IPS-NIHi11 (cell line): ENCODE measurements at regions not wholly inside any gene's neighbourhood (a gene's known extent, or its start where the extent isn't known, plus 50 kb on each side); places are given as distances from the start of the nearest gene placed in this dataset.

ENCODE experiments used
- DNase-seq: peaks from one replicate; pipeline ENCODE4 v3.0.0; 2012; ENCODE audit warnings: mixed read lengths, low spot score

DNA sequence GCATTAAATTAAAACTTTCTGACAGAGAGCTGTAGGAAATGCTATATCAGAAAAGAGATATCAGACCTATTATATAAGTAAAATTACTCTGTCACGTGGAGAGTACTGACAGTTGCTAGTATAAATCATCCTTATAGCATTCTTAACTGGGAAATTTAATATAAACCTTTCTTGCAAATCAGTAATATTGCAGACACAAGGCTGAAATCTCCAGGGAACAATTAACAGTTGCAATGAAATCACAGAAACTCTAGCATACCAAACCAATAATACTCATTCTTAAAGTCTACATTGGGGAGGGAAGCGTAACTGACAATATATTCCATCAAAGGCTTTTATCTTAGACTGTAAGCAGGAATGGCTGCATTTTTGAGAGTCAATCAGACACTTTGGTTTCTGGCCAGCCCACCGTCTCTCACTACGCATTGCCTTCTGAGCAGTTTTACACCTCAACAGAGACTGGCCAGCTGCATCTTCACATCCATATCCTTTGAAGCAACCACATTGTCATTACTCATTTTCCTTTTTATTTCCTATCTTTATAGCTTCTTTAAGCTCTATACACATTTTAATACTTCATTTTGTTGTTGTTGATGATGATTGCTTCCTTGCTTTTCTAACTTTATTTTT lies 536.0 kb upstream of the CDH2 start:
- no peak for DNase-seq

- DNase-seq = no peak
Observed at GRCh38 chr18:28712172-28712571, 535.2 kb upstream of the CDH2 start.

DNA sequence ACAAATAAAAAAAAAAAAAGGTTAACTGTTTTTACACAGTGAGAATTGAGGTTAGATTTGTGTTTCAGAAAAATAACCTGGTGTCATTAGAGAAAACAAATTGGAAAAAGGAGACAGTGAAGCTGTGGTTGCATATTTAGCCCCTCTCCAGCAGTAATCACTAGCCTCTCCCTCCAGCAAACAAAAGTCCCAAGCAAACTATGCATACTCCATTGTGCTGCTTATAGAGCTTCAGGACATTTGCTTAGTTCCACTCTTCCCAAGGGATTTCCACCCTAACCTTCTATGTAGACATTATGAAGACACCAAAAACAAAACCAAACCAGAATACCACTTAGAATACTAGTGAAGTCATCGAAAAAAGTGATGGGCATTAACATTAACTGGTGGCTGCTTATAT lies 534.2 kb upstream of the CDH2 start:
- DNase-seq = no peak

- DNase-seq = no peak
Observed at GRCh38 chr18:28707006-28707405, 530.1 kb upstream of the CDH2 start.

- DNase-seq = no peak
Observed at GRCh38 chr18:28706397-28706796, 529.5 kb upstream of the CDH2 start.

DNA sequence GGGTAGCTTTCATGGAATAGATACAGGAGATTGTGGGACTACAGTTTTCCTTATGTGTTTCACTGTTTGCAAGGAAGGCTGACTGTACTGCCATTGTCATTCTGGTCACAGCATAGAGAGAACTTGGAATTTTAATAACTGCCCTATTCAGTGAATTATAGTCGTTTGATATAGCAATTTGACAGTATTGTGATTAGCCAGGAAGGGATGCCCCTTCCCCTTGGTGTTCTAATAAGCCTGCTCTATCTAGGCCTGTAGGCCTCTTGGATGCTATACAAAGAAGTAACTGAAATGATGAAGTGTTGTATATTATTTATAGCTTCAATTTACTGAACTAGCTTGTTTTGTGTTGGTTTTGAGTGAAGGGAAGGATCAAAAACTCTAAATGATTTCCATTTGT lies 528.6 kb upstream of the CDH2 start:
- DNase-seq = no peak

DNA sequence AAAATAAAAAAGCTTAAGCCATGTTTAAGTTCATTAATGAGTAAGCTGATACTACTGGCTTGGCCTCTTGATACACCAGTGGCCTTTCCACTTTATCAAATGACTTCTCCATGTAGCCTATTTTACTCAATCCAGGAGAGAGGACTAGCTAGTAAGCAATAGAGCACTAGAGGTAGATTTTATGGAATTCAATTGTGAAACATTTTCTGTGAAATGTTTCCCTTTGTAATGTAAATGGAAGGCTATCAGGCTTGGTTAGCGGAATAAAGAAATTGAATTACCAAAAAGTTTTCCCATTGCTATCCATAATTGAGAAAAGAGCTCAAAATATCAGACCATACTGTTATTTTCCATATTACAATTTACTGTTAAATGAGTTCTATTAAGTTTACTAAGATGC lies 515.4 kb upstream of the CDH2 start:
- no peak for DNase-seq

- no peak for DNase-seq
Observed at GRCh38 chr18:28691496-28691840, 514.5 kb upstream of the CDH2 start.

- no peak for DNase-seq
Observed at GRCh38 chr18:28690836-28691495, 514.0 kb upstream of the CDH2 start.

DNA sequence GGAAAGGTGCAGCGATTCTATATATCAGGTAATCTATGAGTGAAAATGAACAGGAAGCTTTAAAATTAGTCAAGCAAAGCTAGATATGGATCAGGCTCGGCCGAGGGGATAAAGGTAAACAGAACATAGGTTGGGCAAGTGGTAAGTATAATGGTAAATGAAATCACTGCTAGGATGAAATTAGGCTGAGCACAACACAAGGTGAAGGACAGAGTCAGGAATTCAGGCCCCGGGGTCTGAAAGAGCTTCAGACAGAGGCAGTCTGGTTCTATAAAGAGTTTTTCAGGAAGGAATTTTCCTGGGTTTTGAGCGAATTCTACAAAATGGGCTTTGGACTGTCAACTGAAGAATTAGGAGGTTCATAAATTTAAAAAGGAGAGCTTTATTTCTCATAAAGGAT lies 513.2 kb upstream of the CDH2 start:
- DNase-seq = no peak

DNA sequence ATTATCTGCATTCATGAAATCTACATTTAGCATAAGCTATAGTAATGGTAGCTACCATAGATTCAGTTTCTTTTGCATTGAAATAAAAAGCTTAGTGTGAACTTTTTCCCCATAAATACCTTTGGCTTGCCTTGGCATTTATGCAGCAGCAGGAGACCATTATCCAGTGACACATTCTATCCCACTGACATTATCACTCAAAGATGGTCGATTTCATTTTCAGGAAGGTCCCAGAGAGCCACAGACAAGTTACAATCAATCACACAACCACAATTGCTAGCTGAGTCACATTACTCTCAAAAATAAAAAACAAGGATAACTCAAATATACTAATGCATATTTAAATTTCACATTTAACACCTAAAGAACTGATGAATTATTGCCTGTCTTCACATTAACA lies 512.7 kb upstream of the CDH2 start:
- DNase-seq = no peak

GRCh38 chr18:28684746-28685355 lies 507.9 kb upstream of the CDH2 start:
- DNase-seq = no peak

GRCh38 chr18:28682912-28683311 lies 506.0 kb upstream of the CDH2 start:
- no peak for DNase-seq

- no peak for DNase-seq
Observed at GRCh38 chr18:28669165-28669564, 492.2 kb upstream of the CDH2 start.

DNA sequence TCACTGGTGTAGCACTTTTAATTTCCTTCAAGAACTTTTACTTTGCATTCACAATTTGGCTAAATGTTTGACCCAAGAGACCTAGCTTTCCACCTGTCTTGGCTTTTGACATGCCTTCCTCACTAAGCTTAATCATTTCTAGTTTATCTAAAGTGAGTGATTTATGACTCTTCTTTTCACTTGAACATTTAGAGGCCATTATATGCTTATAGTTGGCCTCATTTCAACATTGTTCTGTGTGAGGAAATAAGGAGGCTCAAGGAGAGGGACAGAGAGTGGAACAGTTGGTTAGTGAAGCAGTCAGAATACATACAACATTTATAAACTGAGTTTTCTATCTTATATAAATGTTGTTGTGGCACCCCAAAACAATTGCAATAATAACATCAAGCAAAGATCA lies 489.3 kb upstream of the CDH2 start:
- DNase-seq = no peak

GRCh38 chr18:28657961-28658360 lies 481.0 kb upstream of the CDH2 start:
- no peak for DNase-seq

DNA sequence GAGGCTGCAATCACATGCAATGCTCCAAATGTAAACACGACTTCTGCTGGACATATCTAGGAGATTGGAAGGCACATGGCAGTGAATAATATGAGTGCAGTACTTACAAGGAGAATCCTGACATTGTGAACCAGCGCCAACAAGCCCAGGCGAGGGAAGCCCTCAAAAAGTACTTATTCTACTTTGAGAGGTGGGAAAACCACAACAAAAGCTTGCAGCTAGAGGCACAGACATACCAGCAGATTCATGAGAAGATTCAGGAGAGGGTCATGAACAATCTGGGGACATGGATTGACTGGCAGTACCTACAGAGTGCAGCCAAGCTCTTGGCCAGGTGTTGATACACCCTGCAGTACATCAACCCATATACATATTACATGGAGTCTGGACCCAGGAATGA lies 475.7 kb upstream of the CDH2 start:
- DNase-seq = no peak

GRCh38 chr18:28651298-28651697 lies 474.4 kb upstream of the CDH2 start:
- no peak for DNase-seq

DNA sequence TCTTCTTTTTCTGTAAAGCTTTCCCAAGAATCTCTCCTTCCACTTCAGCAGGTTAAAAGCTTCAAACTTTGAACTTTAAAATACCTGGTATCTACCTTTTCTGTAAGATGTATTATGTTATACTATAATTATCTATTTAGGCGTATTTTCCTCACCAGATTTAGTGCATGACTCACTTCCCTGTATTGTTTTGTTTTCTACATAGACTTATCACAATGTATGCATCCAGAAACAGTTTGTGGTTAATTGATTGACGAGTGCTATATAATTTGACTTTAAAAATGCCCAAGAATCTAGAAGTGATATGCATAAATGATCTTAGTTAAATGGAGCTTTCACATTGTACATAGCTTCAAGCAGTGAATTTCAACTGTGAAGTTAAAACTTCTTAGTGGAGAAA lies 473.9 kb upstream of the CDH2 start:
- DNase-seq = no peak

DNA sequence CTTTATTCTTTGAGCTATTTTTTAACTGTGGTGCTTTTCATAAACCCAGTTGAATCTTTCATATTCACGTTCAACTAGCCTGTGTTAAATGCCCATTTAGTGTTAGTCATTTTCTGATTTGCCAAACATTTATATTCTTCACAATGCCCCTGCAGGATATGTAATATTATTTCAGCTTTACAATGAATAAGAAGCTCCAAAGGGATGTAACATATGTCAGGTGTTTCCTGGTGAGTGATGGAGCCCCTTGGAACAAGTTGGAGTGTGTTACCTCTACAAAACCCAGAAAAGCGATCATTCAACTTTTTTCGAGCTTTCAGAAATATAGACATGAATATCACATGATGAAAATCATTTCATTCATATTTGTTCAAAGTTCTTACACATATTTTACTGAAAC lies 471.0 kb upstream of the CDH2 start:
- no peak for DNase-seq

GRCh38 chr18:28637897-28638296 lies 461.0 kb upstream of the CDH2 start:
- DNase-seq = no peak

GRCh38 chr18:28635530-28635929 lies 458.6 kb upstream of the CDH2 start:
- DNase-seq = no peak

DNA sequence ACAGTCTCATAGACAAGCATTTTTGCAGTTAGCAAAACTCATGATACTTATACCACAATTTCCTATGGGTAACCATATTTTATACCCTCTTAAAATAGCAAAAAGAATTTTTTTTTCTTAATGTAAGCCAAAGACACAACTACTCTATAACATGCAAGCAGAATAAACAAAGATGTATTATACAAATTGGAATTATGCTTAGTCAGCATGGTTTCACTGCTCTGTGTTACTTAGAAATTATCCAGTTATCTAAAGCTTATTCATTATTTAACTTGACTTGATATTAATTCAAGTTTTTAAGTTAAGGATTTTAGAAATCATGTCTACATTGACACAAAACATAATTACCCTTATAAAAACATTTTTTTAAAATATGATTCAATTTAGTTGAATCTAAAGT lies 449.8 kb upstream of the CDH2 start:
- DNase-seq = no peak

GRCh38 chr18:28607991-28608390 lies 431.1 kb upstream of the CDH2 start:
- DNase-seq = no peak
